ENCODE measurements at regions not wholly inside any gene's neighbourhood (a gene's known extent, or its start where the extent isn't known, plus 50 kb on each side); places are given as distances from the start of the nearest gene placed in this dataset.

DNA sequence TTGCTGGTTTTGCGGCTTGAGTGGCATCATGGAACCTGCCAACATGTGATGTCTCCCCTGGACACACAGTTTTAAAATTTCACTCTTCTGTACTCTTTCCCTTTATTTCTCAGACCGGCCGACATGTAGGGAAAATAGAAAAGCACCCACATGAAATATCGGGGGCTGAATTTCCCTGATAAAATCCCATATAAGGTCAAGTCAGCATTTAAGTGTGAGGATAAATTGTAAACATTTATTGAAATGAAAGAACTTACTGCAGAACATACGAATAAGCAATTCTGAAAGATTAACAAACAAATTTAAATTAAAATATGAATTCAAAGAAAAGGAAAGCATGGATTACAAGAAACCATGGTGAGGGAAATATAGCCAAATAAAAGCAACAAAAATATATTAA is 345.5 kb downstream of the EPHA7 start:
- H3K27me3 ChIP-seq (replicated peaks; ENCODE audit: insufficient read depth, low read length), result no peaks in the 10 kb centered on the region

DNA sequence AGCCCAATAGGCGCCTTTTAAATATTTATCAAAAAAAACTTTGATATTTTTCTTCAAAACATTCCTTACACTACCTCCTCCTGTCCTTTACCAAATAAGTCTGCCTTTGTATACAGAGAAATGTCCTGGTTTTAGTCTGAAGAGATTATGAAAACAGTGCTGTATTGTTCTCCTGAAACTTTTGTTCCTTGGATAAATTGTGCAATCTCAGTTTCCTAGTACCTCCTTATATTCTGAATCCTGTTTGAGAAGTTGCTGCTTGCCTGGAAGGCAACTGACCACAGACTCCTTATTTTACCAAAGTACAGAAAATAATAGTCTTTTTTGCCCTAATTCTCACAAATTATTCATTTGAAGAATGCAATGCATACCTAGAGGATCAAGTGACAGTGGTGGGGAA is 349.5 kb downstream of the EPHA7 start:
- no peak overlapping the region for H3K4me3 ChIP-seq (ENCODE audit: low read length)
- no peak overlapping the region for H3K27ac ChIP-seq (ENCODE audit: low read length)
- H3K9me2 ChIP-seq (replicated peaks; ENCODE audit: insufficient read depth, low read length), result no peaks in the 10 kb centered on the region
- no peaks in the 10 kb centered on the region for H3K27me3 ChIP-seq (replicated peaks; ENCODE audit: insufficient read depth, low read length)
- no peaks in the 10 kb centered on the region for H3F3A ChIP-seq (ENCODE audit: insufficient read depth, low read length)
- H2AFZ ChIP-seq (ENCODE audit: low read length), result no peak overlapping the region
- H3K9me3 ChIP-seq (replicated peaks; ENCODE audit: insufficient read depth, low read length), result no peaks in the 10 kb centered on the region
- no peaks in the 10 kb centered on the region for H3K36me3 ChIP-seq (replicated peaks; ENCODE audit: insufficient read depth, low read length)
- TF ChIP-seq EZH2 (optimal IDR thresholded peaks at IDR 0.05; ENCODE audit: low read depth, low read length), result no peak
- no peak for TF ChIP-seq EZH2phosphoT487 (IDR thresholded peaks at IDR 0.05; ENCODE audit: low read length)
- TF ChIP-seq, protein P1, sequence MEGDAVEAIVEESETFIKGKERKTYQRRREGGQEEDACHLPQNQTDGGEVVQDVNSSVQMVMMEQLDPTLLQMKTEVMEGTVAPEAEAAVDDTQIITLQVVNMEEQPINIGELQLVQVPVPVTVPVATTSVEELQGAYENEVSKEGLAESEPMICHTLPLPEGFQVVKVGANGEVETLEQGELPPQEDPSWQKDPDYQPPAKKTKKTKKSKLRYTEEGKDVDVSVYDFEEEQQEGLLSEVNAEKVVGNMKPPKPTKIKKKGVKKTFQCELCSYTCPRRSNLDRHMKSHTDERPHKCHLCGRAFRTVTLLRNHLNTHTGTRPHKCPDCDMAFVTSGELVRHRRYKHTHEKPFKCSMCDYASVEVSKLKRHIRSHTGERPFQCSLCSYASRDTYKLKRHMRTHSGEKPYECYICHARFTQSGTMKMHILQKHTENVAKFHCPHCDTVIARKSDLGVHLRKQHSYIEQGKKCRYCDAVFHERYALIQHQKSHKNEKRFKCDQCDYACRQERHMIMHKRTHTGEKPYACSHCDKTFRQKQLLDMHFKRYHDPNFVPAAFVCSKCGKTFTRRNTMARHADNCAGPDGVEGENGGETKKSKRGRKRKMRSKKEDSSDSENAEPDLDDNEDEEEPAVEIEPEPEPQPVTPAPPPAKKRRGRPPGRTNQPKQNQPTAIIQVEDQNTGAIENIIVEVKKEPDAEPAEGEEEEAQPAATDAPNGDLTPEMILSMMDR (IDR thresholded peaks at IDR 0.05; ENCODE audit: low read length), result no peak
- H3K79me2 ChIP-seq (ENCODE audit: low read length), result no peaks in the 10 kb centered on the region
- no peak overlapping the region for H3K9ac ChIP-seq (ENCODE audit: low read length)
- DNase-seq, result no peak
- no peak overlapping the region for H3K4me2 ChIP-seq (ENCODE audit: low read depth, low read length)
- no peaks in the 10 kb centered on the region for H4K20me1 ChIP-seq (ENCODE audit: insufficient read depth, low read length)
- H3K4me1 ChIP-seq (ENCODE audit: low read length), result no peaks in the 10 kb centered on the region

More for the DNA sequence above, 345.5 kb downstream of the EPHA7 start:
- TF ChIP-seq EZH2 (optimal IDR thresholded peaks at IDR 0.05; ENCODE audit: low read depth, low read length), result no peak
- TF ChIP-seq, protein P1 (IDR thresholded peaks at IDR 0.05; ENCODE audit: low read length), result no peak
- TF ChIP-seq EZH2phosphoT487 (IDR thresholded peaks at IDR 0.05; ENCODE audit: low read length), result no peak
- H3K79me2 ChIP-seq (ENCODE audit: low read length), result no peaks in the 10 kb centered on the region
- no peaks in the 10 kb centered on the region for H3K9me3 ChIP-seq (replicated peaks; ENCODE audit: insufficient read depth, low read length)
- no peaks in the 10 kb centered on the region for H3K4me1 ChIP-seq (ENCODE audit: low read length)
- no peak overlapping the region for H2AFZ ChIP-seq (ENCODE audit: low read length)
- H3K9me2 ChIP-seq (replicated peaks; ENCODE audit: insufficient read depth, low read length), result no peaks in the 10 kb centered on the region
- no peak for DNase-seq
- no peak overlapping the region for H3K4me3 ChIP-seq (ENCODE audit: low read length)
- H3K9ac ChIP-seq (ENCODE audit: low read length), result no peak overlapping the region
- no peak overlapping the region for H3K27ac ChIP-seq (ENCODE audit: low read length)
- H3F3A ChIP-seq (ENCODE audit: insufficient read depth, low read length), result no peaks in the 10 kb centered on the region
- H3K4me2 ChIP-seq (ENCODE audit: low read depth, low read length), result no peak overlapping the region
- H3K36me3 ChIP-seq (replicated peaks; ENCODE audit: insufficient read depth, low read length), result no peaks in the 10 kb centered on the region
- H4K20me1 ChIP-seq (ENCODE audit: insufficient read depth, low read length), result no peaks in the 10 kb centered on the region

DNA sequence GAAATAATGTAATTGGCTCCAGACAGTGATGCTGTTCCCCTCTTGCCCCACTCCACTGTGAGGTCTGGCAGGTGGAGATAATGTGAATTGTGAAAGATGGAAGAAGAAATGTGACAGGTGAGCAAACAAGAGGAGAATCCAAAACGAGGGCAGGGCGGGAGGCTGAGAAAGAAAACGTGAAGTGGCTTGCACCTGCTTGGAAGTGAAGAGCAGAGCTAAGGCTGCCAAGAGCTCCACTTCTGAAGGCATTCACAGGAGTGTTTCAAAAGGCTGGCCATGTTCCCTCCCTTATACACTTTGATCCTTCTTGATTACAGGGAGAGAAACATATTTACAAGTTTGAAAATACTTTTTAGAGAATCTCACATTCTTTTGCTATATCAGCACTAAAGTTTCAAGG is 359.4 kb downstream of the EPHA7 start:
- Histone ChIP-seq H3K9me2 (replicated peaks; ENCODE audit: insufficient read depth, low read length) (no peaks in the 10 kb centered on the region), H3K27ac (ENCODE audit: low read length) (no peak overlapping the region), H3K4me1 (ENCODE audit: low read length) (no peaks in the 10 kb centered on the region), H3K27me3 (replicated peaks; ENCODE audit: insufficient read depth, low read length) (no peaks in the 10 kb centered on the region), H3K4me3 (ENCODE audit: low read length) (no peak overlapping the region), H3K9ac (ENCODE audit: low read length) (no peak overlapping the region), H3F3A (ENCODE audit: insufficient read depth, low read length) (no peaks in the 10 kb centered on the region), H4K20me1 (ENCODE audit: insufficient read depth, low read length) (no peaks in the 10 kb centered on the region), H2AFZ (ENCODE audit: low read length) (no peak overlapping the region), H3K9me3 (replicated peaks; ENCODE audit: insufficient read depth, low read length) (no peaks in the 10 kb centered on the region), H3K36me3 (replicated peaks; ENCODE audit: insufficient read depth, low read length) (no peaks in the 10 kb centered on the region), H3K79me2 (ENCODE audit: low read length) (no peaks in the 10 kb centered on the region), H3K4me2 (ENCODE audit: low read depth, low read length) (no peak overlapping the region)
- TF ChIP-seq EZH2 (optimal IDR thresholded peaks at IDR 0.05; ENCODE audit: low read depth, low read length) (no peak), EZH2phosphoT487 (IDR thresholded peaks at IDR 0.05; ENCODE audit: low read length) (no peak)
- TF ChIP-seq, protein P1 (IDR thresholded peaks at IDR 0.05; ENCODE audit: low read length), result no peak
- no peak for DNase-seq

Data from MM.1S (cell line).